Peyer's patch (tissue), 4 donors: ENCODE measurements at regions not wholly inside any gene's neighbourhood (a gene's known extent, or its start where the extent isn't known, plus 50 kb on each side); places are given as distances from the start of the nearest gene placed in this dataset.
"Not testable (repeated sequence)": the region's sequence is repeated elsewhere in the genome, so short reads cannot be mapped to it uniquely, and the experiment has no call there.

Source experiments
- DNase-seq, 3 donors: peaks; one replicate each; pipeline ENCODE4 v3.0.0-alpha.2; 2017 to 2019
- H3K27ac ChIP-seq, 4 donors: fragments of 200-600 bp; sonication (generic); one replicate each; pipeline ENCODE4 v1.5.1; 2016 to 2019
- H3K27me3 ChIP-seq, 2 donors: fragments of 200-600 bp; sonication (generic); one replicate each; pipeline ENCODE4 v1.5.1; 2019
- H3K36me3 ChIP-seq, 3 donors: fragments of 200-600 bp; sonication (generic); one replicate each; pipeline ENCODE4 v1.5.1; 2016 to 2019
- H3K4me1 ChIP-seq, 4 donors: fragments of 200-600 bp; sonication (generic); one replicate each; pipeline ENCODE4 v1.5.1; 2016 to 2019
- H3K4me3 ChIP-seq, 4 donors: fragments of 200-600 bp; sonication (generic); 1 replicate in 3 of 4; 2 replicates in 1 of 4; pipeline ENCODE4 v1.5.1; 2016 to 2019; ENCODE audit warnings: mild to moderate bottlenecking in 1 of 4
- H3K9me3 ChIP-seq, 4 donors: fragments of 200-600 bp; sonication (generic); one replicate each; pipeline ENCODE4 v1.5.1; 2016 to 2019; ENCODE audit warnings: mild to moderate bottlenecking in 1 of 4
- POLR2A ChIP-seq, 2 donors: fragments of 450-650 bp; IDR thresholded peaks; one replicate each; pipeline ENCODE4 v1.5.1; 2017; ENCODE audit warnings: antibody characterized with exemption in 2 of 2, mild to moderate bottlenecking in 2 of 2, moderate library complexity in 2 of 2
- TF ChIP-seq, protein P1 (sequence below), 6 experiments: fragments of 450-650 bp in 4 of 6; fragments of 200-600 bp in 2 of 6; sonication (generic) in 1 of 6; IDR thresholded peaks; one replicate each; pipeline ENCODE4 v1.5.1; 2017 to 2019; ENCODE audit warnings: antibody characterized with exemption in 6 of 6, mild to moderate bottlenecking in 3 of 6, moderate library complexity in 1 of 6

GRCh38 chr5:93348231-93348630 is 232.8 kb downstream of the NR2F1-AS1 start:
- no peak for TF ChIP-seq POLR2A (IDR thresholded peaks at IDR 0.05)
- TF ChIP-seq, protein P1, sequence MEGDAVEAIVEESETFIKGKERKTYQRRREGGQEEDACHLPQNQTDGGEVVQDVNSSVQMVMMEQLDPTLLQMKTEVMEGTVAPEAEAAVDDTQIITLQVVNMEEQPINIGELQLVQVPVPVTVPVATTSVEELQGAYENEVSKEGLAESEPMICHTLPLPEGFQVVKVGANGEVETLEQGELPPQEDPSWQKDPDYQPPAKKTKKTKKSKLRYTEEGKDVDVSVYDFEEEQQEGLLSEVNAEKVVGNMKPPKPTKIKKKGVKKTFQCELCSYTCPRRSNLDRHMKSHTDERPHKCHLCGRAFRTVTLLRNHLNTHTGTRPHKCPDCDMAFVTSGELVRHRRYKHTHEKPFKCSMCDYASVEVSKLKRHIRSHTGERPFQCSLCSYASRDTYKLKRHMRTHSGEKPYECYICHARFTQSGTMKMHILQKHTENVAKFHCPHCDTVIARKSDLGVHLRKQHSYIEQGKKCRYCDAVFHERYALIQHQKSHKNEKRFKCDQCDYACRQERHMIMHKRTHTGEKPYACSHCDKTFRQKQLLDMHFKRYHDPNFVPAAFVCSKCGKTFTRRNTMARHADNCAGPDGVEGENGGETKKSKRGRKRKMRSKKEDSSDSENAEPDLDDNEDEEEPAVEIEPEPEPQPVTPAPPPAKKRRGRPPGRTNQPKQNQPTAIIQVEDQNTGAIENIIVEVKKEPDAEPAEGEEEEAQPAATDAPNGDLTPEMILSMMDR (IDR thresholded peaks at IDR 0.05) = no peak
- H3K9me3 ChIP-seq = no peaks in the 10 kb centered on the region
- no peak for DNase-seq

GRCh38 chr5:93346850-93347249 is 234.2 kb downstream of the NR2F1-AS1 start:
- H3K4me3 ChIP-seq, H3K27ac ChIP-seq, H3K27me3 ChIP-seq, H3K36me3 ChIP-seq, DNase-seq, H3K4me1 ChIP-seq, H3K9me3 ChIP-seq: not testable (repeated sequence)

More at GRCh38 chr5:93348231-93348630, 232.8 kb downstream of the NR2F1-AS1 start:
- Histone ChIP-seq H3K4me1 (no peaks in the 10 kb centered on the region), H3K36me3 (no peaks in the 10 kb centered on the region), H3K27ac (no peak overlapping the region), H3K27me3 (no peaks in the 10 kb centered on the region), H3K4me3 (no peak overlapping the region)

- Histone ChIP-seq H3K9me3 (no peaks in the 10 kb centered on the region), H3K27ac (no peak overlapping the region), H3K4me1 (no peaks in the 10 kb centered on the region), H3K36me3 (no peaks in the 10 kb centered on the region), H3K27me3 (no peaks in the 10 kb centered on the region), H3K4me3 (no peak overlapping the region)
- no peak for DNase-seq
- TF ChIP-seq POLR2A (IDR thresholded peaks at IDR 0.05) = no peak
- TF ChIP-seq, protein P1 (IDR thresholded peaks at IDR 0.05) = no peak
Measured at GRCh38 chr5:93346301-93346700, 234.7 kb downstream of the NR2F1-AS1 start.

- H3K9me3 ChIP-seq = no peaks in the 10 kb centered on the region
- no peak for TF ChIP-seq POLR2A (IDR thresholded peaks at IDR 0.05)
- TF ChIP-seq, protein P1 (IDR thresholded peaks at IDR 0.05) = no peak
- no peak overlapping the region for H3K4me3 ChIP-seq
- no peak overlapping the region for H3K27ac ChIP-seq
- no peak for DNase-seq
- no peaks in the 10 kb centered on the region for H3K36me3 ChIP-seq
- no peaks in the 10 kb centered on the region for H3K4me1 ChIP-seq
- H3K27me3 ChIP-seq = no peaks in the 10 kb centered on the region
Measured at GRCh38 chr5:93343570-93343969, 237.4 kb downstream of the NR2F1-AS1 start.

DNA sequence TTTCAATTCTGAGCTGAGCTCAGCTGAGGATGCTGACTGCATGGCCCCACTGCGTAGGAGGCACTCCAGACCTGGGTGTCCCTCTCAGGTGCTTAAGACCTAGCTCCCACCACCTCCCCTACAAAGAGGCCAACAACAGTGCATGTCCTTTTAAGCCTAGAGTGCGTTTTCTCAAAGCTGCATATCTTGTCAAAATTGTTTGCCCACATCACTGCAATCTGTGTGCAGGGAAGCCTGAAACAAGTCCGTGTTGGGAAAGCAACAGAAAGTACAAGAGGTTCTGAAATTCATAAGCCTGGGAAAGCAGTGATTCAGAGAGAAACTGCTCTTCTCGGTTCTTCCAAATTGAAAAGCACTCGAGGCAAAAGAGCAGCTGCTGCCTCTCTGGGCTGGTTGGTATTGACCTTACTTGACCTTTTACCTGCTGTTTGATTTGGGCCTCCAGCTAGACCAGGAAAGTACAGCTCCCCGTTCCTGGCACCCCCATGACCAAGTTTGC is 238.4 kb downstream of the NR2F1-AS1 start:
- Histone ChIP-seq H3K9me3 (no peaks in the 10 kb centered on the region), H3K27me3 (no peaks in the 10 kb centered on the region), H3K4me3 (no peak overlapping the region), H3K27ac (no peak overlapping the region), H3K4me1 (no peaks in the 10 kb centered on the region), H3K36me3 (no peaks in the 10 kb centered on the region)
- no peak for DNase-seq
- TF ChIP-seq POLR2A (IDR thresholded peaks at IDR 0.05) = no peak
- TF ChIP-seq, protein P1 (IDR thresholded peaks at IDR 0.05) = no peak

DNA sequence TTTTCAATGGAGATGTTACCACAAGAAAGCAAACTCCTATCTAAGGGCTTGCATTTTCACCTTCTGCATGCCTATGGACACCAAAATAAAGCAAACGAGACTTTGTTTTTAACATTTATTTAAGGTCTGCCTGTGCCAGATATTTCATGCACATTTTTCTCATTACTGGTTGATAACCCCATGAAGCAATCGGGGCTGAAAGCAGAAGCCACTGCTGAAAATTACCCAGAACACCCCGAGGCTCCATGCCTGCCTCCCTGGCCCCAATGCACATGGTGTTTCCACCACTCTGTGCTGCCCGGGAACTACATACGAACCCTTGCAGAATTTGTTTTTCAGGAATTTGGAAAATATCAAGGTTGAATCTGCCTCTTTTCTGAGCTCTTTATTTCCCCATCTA is 240.1 kb downstream of the NR2F1-AS1 start:
- H3K27ac ChIP-seq = no peak overlapping the region
- no peaks in the 10 kb centered on the region for H3K36me3 ChIP-seq
- no peaks in the 10 kb centered on the region for H3K4me1 ChIP-seq
- DNase-seq = no peak
- no peaks in the 10 kb centered on the region for H3K9me3 ChIP-seq
- H3K4me3 ChIP-seq = no peak overlapping the region
- no peak for TF ChIP-seq POLR2A (IDR thresholded peaks at IDR 0.05)
- TF ChIP-seq, protein P1 (IDR thresholded peaks at IDR 0.05) = no peak
- H3K27me3 ChIP-seq = no peaks in the 10 kb centered on the region
